ENCODE measurements at regions not wholly inside any gene's neighbourhood (a gene's known extent, or its start where the extent isn't known, plus 50 kb on each side); places are given as distances from the start of the nearest gene placed in this dataset.

- WGBS, 2 donors: 75 to 87% methylated on average over 5 of the region's 5 CpGs
- no peak for ATAC-seq
- TF ChIP-seq CTCF (IDR thresholded peaks at IDR 0.05): no peak
Observed at GRCh38 chr12:13788626-13789025, 192.8 kb downstream of the GRIN2B start.

GRCh38 chr12:13786646-13787045 is 194.8 kb downstream of the GRIN2B start:
- ATAC-seq (no peak), DNase-seq (no peak)
- Histone ChIP-seq H3K27ac (no peak overlapping the region), H3K27me3 (peaks cover 0 to 8% (median 0%) of the 10 kb centered on the region in 7 donors), H3K36me3 (no peaks in the 10 kb centered on the region), H3K4me3 (no peak overlapping the region), H3K4me1 (no peaks in the 10 kb centered on the region), H3K9me3 (no peaks in the 10 kb centered on the region)
- intact Hi-C loops (cut with DNase I): no loop called here
- no peak for TF ChIP-seq CTCF (IDR thresholded peaks at IDR 0.05)
- WGBS, 2 donors: 65 to 75% methylated on average over 5 of the region's 5 CpGs

More at GRCh38 chr12:13788626-13789025, 192.8 kb downstream of the GRIN2B start:
- intact Hi-C loops (cut with DNase I): no loop called here
- Histone ChIP-seq H3K27me3 (peaks cover 0 to 4% (median 0%) of the 10 kb centered on the region in 7 donors), H3K36me3 (no peaks in the 10 kb centered on the region), H3K4me3 (no peak overlapping the region), H3K27ac (no peak overlapping the region), H3K9me3 (no peaks in the 10 kb centered on the region), H3K4me1 (no peaks in the 10 kb centered on the region)
- no peak for DNase-seq

- H3K36me3 ChIP-seq: no peaks in the 10 kb centered on the region
- ATAC-seq: peak in 5 of 8 donors; percentile 37 to 90 (median 72)
- DNase-seq: peak in 1 of 2 donors; percentile 17
- intact Hi-C loops (cut with DNase I): no loop called here
- TF ChIP-seq CTCF (IDR thresholded peaks at IDR 0.05): no peak
- 92 to 93% methylated on average over 1 of the region's 1 CpG for WGBS, 2 donors
- H3K27ac ChIP-seq: no peak overlapping the region
- no peaks in the 10 kb centered on the region for H3K9me3 ChIP-seq
- H3K4me3 ChIP-seq: no peak overlapping the region
- H3K4me1 ChIP-seq: no peaks in the 10 kb centered on the region
- peaks cover 0 to 8% (median 0%) of the 10 kb centered on the region in 7 donors for H3K27me3 ChIP-seq
Observed at GRCh38 chr12:13784504-13784903, 196.9 kb downstream of the GRIN2B start.

GRCh38 chr12:13780453-13780852 is 200.9 kb downstream of the GRIN2B start:
- TF ChIP-seq CTCF (IDR thresholded peaks at IDR 0.05): no peak
- Histone ChIP-seq H3K9me3 (no peaks in the 10 kb centered on the region), H3K4me3 (no peak overlapping the region), H3K27ac (no peak overlapping the region), H3K27me3 (peaks cover 0 to 4% (median 0%) of the 10 kb centered on the region in 7 donors), H3K36me3 (no peaks in the 10 kb centered on the region), H3K4me1 (no peaks in the 10 kb centered on the region)
- WGBS, 2 donors: 26 to 43% methylated on average over 2 of the region's 2 CpGs
- ATAC-seq: no peak
- intact Hi-C loops (cut with DNase I): no loop called here
- no peak for DNase-seq
